CD4-positive, alpha-beta T cell (primary cell): ENCODE measurements at regions not wholly inside any gene's neighbourhood (a gene's known extent, or its start where the extent isn't known, plus 50 kb on each side); places are given as distances from the start of the nearest gene placed in this dataset.

Source experiments
- ATAC-seq: fragments of 200-7000 bp; cut with Tn5 transposase; one replicate; pipeline ENCODE4 v1.10.0; 2022; ENCODE audit warnings: mild to moderate bottlenecking; ENCODE audit not compliant: poor library complexity
- CTCF ChIA-PET: fragments of 350-600 bp; sonication (Branson Sonifier 250); formaldehyde crosslinking; loops from one replicate; lab custom pipeline; 2021; ENCODE audit warnings: antibody characterized with exemption, inconsistent platforms; lab: Charles Lee
- POLR2A ChIA-PET: fragments of 350-600 bp; sonication (Branson Sonifier 250); formaldehyde crosslinking; loops from one replicate; lab custom pipeline; 2021; ENCODE audit warnings: antibody characterized with exemption, inconsistent platforms; lab: Charles Lee
- DNase-seq, 14 experiments: peaks; one replicate each; pipeline ENCODE4 v3.0.0-alpha.2; 2013 to 2020; ENCODE audit warnings: mixed read lengths in 2 of 14
- H3K27ac ChIP-seq, 2 donors: one replicate each; pipeline versions ENCODE4 v1.5.1 to v1.7.0; 2013; ENCODE audit warnings: low read length in 2 of 2, low read depth in 1 of 2, mild to moderate bottlenecking in 1 of 2
- H3K27me3 ChIP-seq, 2 experiments: 1 replicate in 1 of 2; 2 replicates in 1 of 2; pipeline versions ENCODE4 v1.6.1 to v1.7.0; 2013; ENCODE audit warnings: low read length in 2 of 2, control low read depth in 1 of 2, mild to moderate bottlenecking in 1 of 2, moderate library complexity in 1 of 2; ENCODE audit not compliant: insufficient read depth in 2 of 2, control insufficient read depth in 1 of 2
- H3K36me3 ChIP-seq: one replicate; pipeline ENCODE4 v1.6.1; 2013; ENCODE audit warnings: low read length, control low read depth; ENCODE audit not compliant: insufficient read depth
- H3K4me1 ChIP-seq: one replicate; pipeline ENCODE4 v1.6.1; 2013; ENCODE audit warnings: low read length, control low read depth; ENCODE audit not compliant: insufficient read depth
- H3K4me3 ChIP-seq: one replicate; pipeline ENCODE4 v1.5.1; 2013; ENCODE audit warnings: mild to moderate bottlenecking, low read length, moderate library complexity
- H3K9me3 ChIP-seq, 2 experiments: 1 replicate in 1 of 2; 2 replicates in 1 of 2; pipeline versions ENCODE4 v1.6.1 to v1.7.0; 2013; ENCODE audit warnings: low read length in 2 of 2, mild to moderate bottlenecking in 2 of 2, control low read depth in 1 of 2, moderate library complexity in 1 of 2; ENCODE audit not compliant: control insufficient read depth in 1 of 2, insufficient read depth in 1 of 2
- H3K27ac Mint-ChIP-seq: one replicate; pipeline ENCODE4 v1.8.0; 2020; ENCODE audit warnings: mixed read lengths
- H3K27me3 Mint-ChIP-seq: one replicate; pipeline ENCODE4 v1.8.0; 2021; ENCODE audit warnings: mixed read lengths
- H3K36me3 Mint-ChIP-seq: one replicate; pipeline ENCODE4 v1.8.0; 2021; ENCODE audit warnings: low read depth, mixed read lengths
- H3K4me1 Mint-ChIP-seq: one replicate; pipeline ENCODE4 v1.8.0; 2021; ENCODE audit warnings: low read depth, mixed read lengths
- H3K4me3 Mint-ChIP-seq: one replicate; pipeline ENCODE4 v1.8.0; 2020; ENCODE audit warnings: mild to moderate bottlenecking, mixed read lengths
- H3K9me3 Mint-ChIP-seq: one replicate; pipeline ENCODE4 v1.8.0; 2020; ENCODE audit warnings: mixed read lengths
- CTCF ChIP-seq: fragments of 200-600 bp; IDR thresholded peaks from one replicate; pipeline ENCODE4 v1.8.0; 2022; ENCODE audit warnings: antibody characterized with exemption, mild to moderate bottlenecking
- intact Hi-C, 2 experiments: fragments of 100-400 bp; cut with DNase I in 1 of 2; cut with micrococcal nuclease in 1 of 2; formaldehyde crosslinking; loops; one replicate each; pipeline versions ENCODE4 v1.15.1 to v1.9.0; 2023 to 2025; cut with DNase I, micrococcal nuclease

- Histone ChIP-seq H3K27ac (no peak overlapping the region), H3K4me3 (no peak overlapping the region), H3K27me3 (no peaks in the 10 kb centered on the region), H3K4me1 (no peaks in the 10 kb centered on the region), H3K36me3 (no peaks in the 10 kb centered on the region), H3K9me3 (no peaks in the 10 kb centered on the region)
- ChIA-PET POLR2A (no interaction called here), CTCF (no interaction called here)
- Mint-ChIP-seq H3K36me3 (no peaks in the 10 kb centered on the region), H3K27ac (no peak overlapping the region), H3K4me3 (no peak overlapping the region), H3K9me3 (no peaks in the 10 kb centered on the region), H3K4me1 (peaks cover 3% of the 10 kb centered on the region), H3K27me3 (no peaks in the 10 kb centered on the region)
- DNase-seq (no peak), ATAC-seq (no peak)
- TF ChIP-seq CTCF, result no peak
- intact Hi-C loops, result no loop called here
These were observed 69.9 kb upstream of the ATXN1 start for GRCh38 chr6:16831136-16831535.

- ChIA-PET CTCF (no interaction called here), POLR2A (no interaction called here)
- no peaks in the 10 kb centered on the region for H3K4me1 Mint-ChIP-seq
- no peak for TF ChIP-seq CTCF
- H3K36me3 ChIP-seq, result no peaks in the 10 kb centered on the region
- no peaks in the 10 kb centered on the region for H3K9me3 Mint-ChIP-seq
- DNase-seq (no peak), ATAC-seq (no peak)
- H3K4me1 ChIP-seq, result no peaks in the 10 kb centered on the region
- peaks cover 10% of the 10 kb centered on the region for H3K27me3 Mint-ChIP-seq
- no peak overlapping the region for H3K4me3 Mint-ChIP-seq
- no peak overlapping the region for H3K4me3 ChIP-seq
- H3K27ac Mint-ChIP-seq, result no peak overlapping the region
- intact Hi-C loops, result no loop called here
- no peak overlapping the region for H3K27ac ChIP-seq
- H3K9me3 ChIP-seq, result no peaks in the 10 kb centered on the region
- no peaks in the 10 kb centered on the region for H3K27me3 ChIP-seq
- no peaks in the 10 kb centered on the region for H3K36me3 Mint-ChIP-seq
These were observed 66.8 kb upstream of the ATXN1 start for GRCh38 chr6:16828058-16828457.

GRCh38 chr6:16827627-16828026, 66.4 kb upstream of the ATXN1 start:
- H3K9me3 ChIP-seq, result no peaks in the 10 kb centered on the region
- ChIA-PET POLR2A (no interaction called here), CTCF (no interaction called here)
- no peaks in the 10 kb centered on the region for H3K4me1 ChIP-seq
- no peak overlapping the region for H3K4me3 ChIP-seq
- no peak overlapping the region for H3K27ac ChIP-seq
- Mint-ChIP-seq H3K9me3 (no peaks in the 10 kb centered on the region), H3K4me3 (no peak overlapping the region), H3K27ac (no peak overlapping the region), H3K27me3 (peaks cover 10% of the 10 kb centered on the region), H3K36me3 (no peaks in the 10 kb centered on the region), H3K4me1 (no peaks in the 10 kb centered on the region)
- intact Hi-C loops, result no loop called here
- H3K27me3 ChIP-seq, result no peaks in the 10 kb centered on the region
- TF ChIP-seq CTCF, result no peak
- ATAC-seq (no peak), DNase-seq (no peak)
- H3K36me3 ChIP-seq, result no peaks in the 10 kb centered on the region
